ENCODE measurements at regions not wholly inside any gene's neighbourhood (a gene's known extent, or its start where the extent isn't known, plus 50 kb on each side); places are given as distances from the start of the nearest gene placed in this dataset.

GRCh38 chr3:101142160-101142559 is 148.9 kb upstream of the ABI3BP start:
- no peaks in the 10 kb centered on the region for H3K4me1 ChIP-seq
- WGBS (ENCODE audit: missing lambda C conversion rate): 58% methylated on average over 2 of the region's 2 CpGs
- POLR2A ChIA-PET: no interaction called here
- no peak overlapping the region for H3K27ac ChIP-seq
- CTCF ChIA-PET: interaction anchor here (1.0 kb wide), 1 partner anchor 13 kb away, joined by 3 read pairs; no protein-coding TSS in a partner anchor
- no peak for DNase-seq (ENCODE audit: low read depth in 1 of 2, low spot score in 1 of 2)
- no peak for TF ChIP-seq ZNF302 (CRISPR knock-in tag; IDR thresholded peaks at IDR 0.05)
- TF ChIP-seq TP53 (CRISPR knock-in tag; IDR thresholded peaks at IDR 0.05): no peak
- no peak for TF ChIP-seq POLR2A (IDR thresholded peaks at IDR 0.05; ENCODE audit: low read length)
- no peak for TF ChIP-seq HES2 (IDR thresholded peaks at IDR 0.05)
- no peak for TF ChIP-seq FOXS1 (CRISPR knock-in tag; IDR thresholded peaks at IDR 0.05)
- no peak for FAIRE-seq
- H3K4me2 ChIP-seq: no peak overlapping the region
- H3K9me3 ChIP-seq: no peaks in the 10 kb centered on the region
- no peak for ATAC-seq
- H3K4me3 ChIP-seq: no peak overlapping the region

GRCh38 chr3:101141135-101141534 is 147.9 kb upstream of the ABI3BP start:
- 80% methylated on average over 1 of the region's 1 CpG for WGBS (ENCODE audit: missing lambda C conversion rate)
- ATAC-seq (no peak), DNase-seq (ENCODE audit: low read depth in 1 of 2, low spot score in 1 of 2) (no peak), FAIRE-seq (no peak)
- ChIA-PET POLR2A (no interaction called here), CTCF (no interaction called here)
- no peak overlapping the region for H3K4me2 ChIP-seq
- H3K27ac ChIP-seq: no peak overlapping the region
- H3K9me3 ChIP-seq: no peaks in the 10 kb centered on the region
- no peak overlapping the region for H3K4me3 ChIP-seq
- H3K4me1 ChIP-seq: no peaks in the 10 kb centered on the region
- TF ChIP-seq CTCF (IDR thresholded peaks at IDR 0.05): no peak
- no peak for TF ChIP-seq CHD2 (IDR thresholded peaks at IDR 0.05; ENCODE audit: low read length, partially characterized antibody)
- no peak for TF ChIP-seq FOXS1 (CRISPR knock-in tag; IDR thresholded peaks at IDR 0.05)

GRCh38 chr3:101138817-101139216 is 145.6 kb upstream of the ABI3BP start:
- WGBS (ENCODE audit: missing lambda C conversion rate): 96% methylated on average over 1 of the region's 1 CpG
- Histone ChIP-seq H3K9me3 (no peaks in the 10 kb centered on the region), H3K27ac (no peak overlapping the region), H3K4me2 (no peak overlapping the region), H3K4me3 (no peak overlapping the region), H3K4me1 (no peaks in the 10 kb centered on the region)
- ChIA-PET POLR2A (no interaction called here), CTCF (no interaction called here)
- ATAC-seq: no peak
- no peak for DNase-seq (ENCODE audit: low read depth in 1 of 2, low spot score in 1 of 2)
- no peak for FAIRE-seq
- TF ChIP-seq BHLHE40 (IDR thresholded peaks at IDR 0.05; ENCODE audit: low read depth, low read length) (no peak), REST (IDR thresholded peaks at IDR 0.05) (no peak), SMC3 (IDR thresholded peaks at IDR 0.05) (no peak), FOSB (CRISPR knock-in tag; IDR thresholded peaks at IDR 0.05) (no peak), ZC3H11A (IDR thresholded peaks at IDR 0.05) (no peak), HOXB13 (CRISPR knock-in tag; IDR thresholded peaks at IDR 0.05; ENCODE audit: low read depth) (no peak), CHD2 (IDR thresholded peaks at IDR 0.05; ENCODE audit: low read length, partially characterized antibody) (no peak), MAZ (IDR thresholded peaks at IDR 0.05; ENCODE audit: borderline replicate concordance, low read depth, low read length) (no peak), CBX2 (IDR thresholded peaks at IDR 0.05; ENCODE audit: borderline replicate concordance, low read depth) (no peak), BCL3 (IDR thresholded peaks at IDR 0.05) (no peak), CTCF (IDR thresholded peaks at IDR 0.05) (no peak), RFX5 (IDR thresholded peaks at IDR 0.05) (no peak), KDM5A (IDR thresholded peaks at IDR 0.05) (no peak), FOSL2 (IDR thresholded peaks at IDR 0.05) (no peak), FOSL2 (CRISPR knock-in tag; IDR thresholded peaks at IDR 0.05) (no peak)
